WERI-Rb-1 (cell line): ENCODE measurements at regions not wholly inside any gene's neighbourhood (a gene's known extent, or its start where the extent isn't known, plus 50 kb on each side); places are given as distances from the start of the nearest gene placed in this dataset.

Experiments
- DNase-seq: peaks from one replicate; pipeline ENCODE4 v3.0.0-alpha.2; 2020
- H3K27ac ChIP-seq: fragments of 250-450 bp; sonication (Bioruptor Pico); 2 replicates; pipeline ENCODE4 v1.5.1; 2020; ENCODE audit warnings: mild to moderate bottlenecking, moderate library complexity
- H3K27me3 ChIP-seq: fragments of 250-450 bp; sonication (Bioruptor Pico); 2 replicates; pipeline ENCODE4 v1.5.1; 2021; ENCODE audit warnings: mild to moderate bottlenecking, low read depth, moderate library complexity; ENCODE audit not compliant: insufficient read depth, severe bottlenecking
- H3K36me3 ChIP-seq: fragments of 250-450 bp; sonication (Bioruptor Pico); 2 replicates; pipeline ENCODE4 v1.5.1; 2020; ENCODE audit warnings: mild to moderate bottlenecking, moderate library complexity
- H3K4me3 ChIP-seq: 2 replicates; pipeline ENCODE4 v1.5.1; 2011; ENCODE audit warnings: low read depth, mild to moderate bottlenecking, control low read depth, low read length
- H3K9me3 ChIP-seq: fragments of 250-450 bp; sonication (Bioruptor Pico); 2 replicates; pipeline ENCODE4 v1.5.1; 2021; ENCODE audit warnings: mild to moderate bottlenecking, moderate library complexity; ENCODE audit not compliant: severe bottlenecking
- TF ChIP-seq, protein P1 (sequence below): IDR thresholded peaks from 2 replicates; pipeline ENCODE4 v1.5.1; 2011; ENCODE audit warnings: low read depth, mild to moderate bottlenecking, control low read depth, inconsistent platforms, low read length

DNA sequence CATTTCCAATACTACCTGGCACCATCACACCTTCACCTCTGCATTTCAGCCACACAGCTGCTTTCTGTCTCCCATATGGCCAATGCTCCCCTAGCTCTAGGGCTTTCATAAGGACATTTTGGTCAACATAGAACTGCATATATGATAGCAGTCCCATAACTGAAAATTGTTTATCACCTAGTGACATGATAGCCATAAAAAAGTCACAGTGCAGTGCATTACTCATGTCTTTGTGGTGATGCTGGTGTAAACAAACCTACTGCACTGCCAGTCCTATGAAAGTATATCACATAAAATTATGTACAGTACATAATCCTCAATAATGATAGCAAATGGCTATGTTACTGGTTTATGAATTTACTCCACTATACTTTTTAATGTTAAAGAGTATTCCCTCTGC lies 221.0 kb downstream of the NAF1 start:
- TF ChIP-seq, protein P1, sequence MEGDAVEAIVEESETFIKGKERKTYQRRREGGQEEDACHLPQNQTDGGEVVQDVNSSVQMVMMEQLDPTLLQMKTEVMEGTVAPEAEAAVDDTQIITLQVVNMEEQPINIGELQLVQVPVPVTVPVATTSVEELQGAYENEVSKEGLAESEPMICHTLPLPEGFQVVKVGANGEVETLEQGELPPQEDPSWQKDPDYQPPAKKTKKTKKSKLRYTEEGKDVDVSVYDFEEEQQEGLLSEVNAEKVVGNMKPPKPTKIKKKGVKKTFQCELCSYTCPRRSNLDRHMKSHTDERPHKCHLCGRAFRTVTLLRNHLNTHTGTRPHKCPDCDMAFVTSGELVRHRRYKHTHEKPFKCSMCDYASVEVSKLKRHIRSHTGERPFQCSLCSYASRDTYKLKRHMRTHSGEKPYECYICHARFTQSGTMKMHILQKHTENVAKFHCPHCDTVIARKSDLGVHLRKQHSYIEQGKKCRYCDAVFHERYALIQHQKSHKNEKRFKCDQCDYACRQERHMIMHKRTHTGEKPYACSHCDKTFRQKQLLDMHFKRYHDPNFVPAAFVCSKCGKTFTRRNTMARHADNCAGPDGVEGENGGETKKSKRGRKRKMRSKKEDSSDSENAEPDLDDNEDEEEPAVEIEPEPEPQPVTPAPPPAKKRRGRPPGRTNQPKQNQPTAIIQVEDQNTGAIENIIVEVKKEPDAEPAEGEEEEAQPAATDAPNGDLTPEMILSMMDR = no peak
- no peaks in the 10 kb centered on the region for H3K36me3 ChIP-seq
- no peaks in the 10 kb centered on the region for H3K27me3 ChIP-seq
- H3K4me3 ChIP-seq = no peak overlapping the region
- no peaks in the 10 kb centered on the region for H3K9me3 ChIP-seq
- DNase-seq = no peak
- H3K27ac ChIP-seq = no peak overlapping the region

- no peak for DNase-seq
- H3K9me3 ChIP-seq = no peaks in the 10 kb centered on the region
- H3K27ac ChIP-seq = no peak overlapping the region
- H3K27me3 ChIP-seq = no peaks in the 10 kb centered on the region
- no peak overlapping the region for H3K4me3 ChIP-seq
- H3K36me3 ChIP-seq = no peaks in the 10 kb centered on the region
- TF ChIP-seq, protein P1 = no peak
Observed at GRCh38 chr4:162943263-162943662, 223.4 kb downstream of the NAF1 start.

DNA sequence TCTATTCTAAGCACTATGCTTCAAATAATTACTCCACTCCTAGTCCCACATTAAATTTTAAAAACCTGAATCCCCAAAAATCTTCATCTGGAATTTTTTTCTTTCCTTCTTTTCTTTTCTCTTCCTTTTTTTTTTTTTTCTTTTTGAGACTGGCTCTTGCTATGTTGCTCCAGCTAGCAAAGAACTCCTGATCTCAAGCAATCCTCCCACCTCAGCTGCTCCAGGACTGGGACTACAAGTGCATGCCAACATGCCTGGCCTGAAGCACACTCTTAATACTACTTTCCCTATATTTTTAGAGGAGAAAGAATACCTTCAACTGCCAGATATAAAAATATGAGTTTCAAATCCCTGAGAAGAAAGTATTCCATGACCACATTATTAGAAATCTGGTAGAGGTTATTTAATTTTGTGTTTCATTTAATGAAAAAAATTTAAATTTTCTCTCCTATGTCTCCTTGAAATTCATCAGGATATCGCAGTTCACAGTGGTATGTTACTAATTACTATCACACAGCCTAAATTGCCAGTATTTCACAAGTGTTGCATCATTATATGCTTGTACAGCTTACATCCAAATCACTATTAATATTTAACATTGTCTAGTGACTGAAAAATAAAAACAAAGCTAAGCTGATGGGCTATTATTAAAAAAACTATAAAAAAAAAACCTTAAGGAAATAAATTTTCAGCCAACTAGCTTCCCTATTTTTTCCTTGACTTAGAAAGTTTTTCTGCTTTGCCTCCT lies 227.8 kb downstream of the NAF1 start:
- no peak overlapping the region for H3K27ac ChIP-seq
- no peak for DNase-seq
- no peak overlapping the region for H3K4me3 ChIP-seq
- TF ChIP-seq, protein P1 = no peak
- no peaks in the 10 kb centered on the region for H3K36me3 ChIP-seq
- no peaks in the 10 kb centered on the region for H3K27me3 ChIP-seq
- no peaks in the 10 kb centered on the region for H3K9me3 ChIP-seq

DNA sequence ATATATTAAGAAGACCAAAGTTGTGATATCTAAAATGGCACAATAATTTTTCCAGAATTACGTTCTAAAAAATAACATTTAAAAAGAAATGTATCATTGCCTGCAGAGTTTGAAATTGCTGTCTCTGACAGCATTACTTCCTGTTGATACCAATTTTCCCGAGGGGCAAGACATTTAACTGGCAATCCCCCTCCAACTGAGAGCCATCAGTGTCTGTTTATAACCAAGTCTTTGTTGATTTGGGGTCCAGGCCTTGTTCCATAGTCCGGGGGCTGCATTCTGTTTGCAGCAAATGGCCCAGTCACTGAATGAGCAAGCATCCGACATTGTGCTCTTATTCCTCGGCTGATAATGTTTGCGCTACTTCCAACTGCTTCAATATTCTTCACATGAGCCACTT lies 231.5 kb downstream of the NAF1 start:
- TF ChIP-seq, protein P1 = no peak
- Histone ChIP-seq H3K9me3 (no peaks in the 10 kb centered on the region), H3K4me3 (no peak overlapping the region), H3K36me3 (no peaks in the 10 kb centered on the region), H3K27ac (no peak overlapping the region), H3K27me3 (no peaks in the 10 kb centered on the region)
- no peak for DNase-seq

DNA sequence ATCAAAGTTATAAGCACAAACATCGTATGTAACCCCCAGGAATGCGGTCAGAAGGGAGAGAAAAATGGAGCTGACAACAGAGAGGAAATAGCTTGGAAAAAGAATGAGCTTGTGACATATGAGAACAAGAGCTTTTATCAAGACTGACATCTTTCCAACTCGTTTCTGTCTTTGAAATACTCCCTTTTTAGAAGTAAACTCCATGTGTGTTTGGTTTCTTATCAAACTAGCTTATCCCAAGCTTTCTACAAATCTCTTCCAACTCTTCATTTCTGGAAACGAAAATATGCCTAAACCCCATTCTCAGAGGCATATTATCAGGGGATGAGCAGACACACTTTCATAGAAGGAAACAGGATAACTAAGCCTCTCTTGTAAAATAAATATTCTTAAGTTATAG lies 235.4 kb downstream of the NAF1 start:
- no peaks in the 10 kb centered on the region for H3K9me3 ChIP-seq
- H3K4me3 ChIP-seq = no peak overlapping the region
- no peak overlapping the region for H3K27ac ChIP-seq
- H3K36me3 ChIP-seq = no peaks in the 10 kb centered on the region
- no peaks in the 10 kb centered on the region for H3K27me3 ChIP-seq
- DNase-seq = no peak
- TF ChIP-seq, protein P1 = no peak

DNA sequence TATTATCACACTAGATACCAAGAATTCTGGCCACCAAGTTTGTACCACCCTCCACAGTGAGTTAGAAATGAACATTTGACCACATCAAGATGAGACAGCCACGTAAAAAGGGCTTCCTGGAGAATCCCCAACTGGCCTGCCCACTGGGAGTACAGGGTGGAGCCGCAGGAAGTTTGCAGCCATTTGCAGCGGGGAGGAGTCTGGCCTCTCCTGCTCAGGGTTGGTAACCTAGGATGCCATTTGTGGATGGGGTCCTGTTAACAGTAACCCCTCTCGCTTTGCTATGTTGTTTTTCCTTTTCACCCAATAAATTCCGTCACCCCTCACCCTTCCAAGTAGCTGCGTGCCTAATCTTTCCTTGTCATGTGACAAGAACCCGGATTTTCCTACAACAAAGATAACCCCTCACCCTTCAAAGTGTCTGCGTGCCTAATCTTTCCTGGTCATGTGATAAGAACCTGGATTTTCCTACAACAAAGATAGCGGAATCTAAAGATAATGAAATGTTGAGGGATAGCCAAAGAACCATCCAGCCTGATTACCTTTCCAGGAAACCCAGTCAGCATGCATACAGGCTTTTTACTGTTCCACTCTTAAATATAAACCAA lies 245.4 kb downstream of the NAF1 start:
- H3K27ac ChIP-seq = no peak overlapping the region
- no peaks in the 10 kb centered on the region for H3K27me3 ChIP-seq
- DNase-seq = no peak
- H3K4me3 ChIP-seq = no peak overlapping the region
- H3K36me3 ChIP-seq = no peaks in the 10 kb centered on the region
- TF ChIP-seq, protein P1 = no peak
- no peaks in the 10 kb centered on the region for H3K9me3 ChIP-seq
